Calu3 (cell line): ENCODE measurements at regions not wholly inside any gene's neighbourhood (a gene's known extent, or its start where the extent isn't known, plus 50 kb on each side); places are given as distances from the start of the nearest gene placed in this dataset.
"Not testable (repeated sequence)": the region's sequence is repeated elsewhere in the genome, so short reads cannot be mapped to it uniquely, and the experiment has no call there.

Experiments
- BruUV-seq: library from RNA; stranded (reverse); fragments of 400-500 nt; replicated peaks from 2 replicates; lab custom pipeline; 2021; lab: Mats Ljungman, UMichigan
- CTCF ChIA-PET: fragments of 300-600 bp; sonication (Branson Sonifier 250); formaldehyde crosslinking; loops from one replicate; lab custom pipeline; 2022; ENCODE audit warnings: antibody characterized with exemption; lab: Charles Lee
- DNase-seq: peaks from one replicate; pipeline ENCODE4 v3.0.0; 2022
- H3K27ac Mint-ChIP-seq: one replicate; pipeline ENCODE4 v1.8.0; 2022; ENCODE audit warnings: mixed read lengths; ENCODE audit not compliant: unreplicated experiment
- H3K27me3 Mint-ChIP-seq: one replicate; pipeline ENCODE4 v1.8.0; 2022; ENCODE audit warnings: mixed read lengths; ENCODE audit not compliant: unreplicated experiment
- H3K36me3 Mint-ChIP-seq: one replicate; pipeline ENCODE4 v1.8.0; 2022; ENCODE audit warnings: mild to moderate bottlenecking, moderate library complexity, mixed read lengths; ENCODE audit not compliant: insufficient read depth, unreplicated experiment
- H3K4me1 Mint-ChIP-seq: one replicate; pipeline ENCODE4 v1.8.0; 2022; ENCODE audit warnings: mild to moderate bottlenecking, low read depth, mixed read lengths; ENCODE audit not compliant: unreplicated experiment
- H3K4me3 Mint-ChIP-seq: one replicate; pipeline ENCODE4 v1.8.0; 2022; ENCODE audit warnings: mild to moderate bottlenecking, low read depth, moderate library complexity, mixed read lengths; ENCODE audit not compliant: unreplicated experiment
- H3K9me3 Mint-ChIP-seq: one replicate; pipeline ENCODE4 v1.8.0; 2022; ENCODE audit warnings: low read depth, mixed read lengths; ENCODE audit not compliant: unreplicated experiment
- CTCF ChIP-seq: fragments of 200-600 bp; IDR thresholded peaks from one replicate; pipeline ENCODE4 v1.8.0; 2022; ENCODE audit warnings: antibody characterized with exemption; ENCODE audit not compliant: unreplicated experiment
- intact Hi-C: fragments of 100-400 bp; cut with micrococcal nuclease; formaldehyde crosslinking; loops from one replicate; pipeline ENCODE4 v1.10.0; 2022; ENCODE audit not compliant: unreplicated experiment

DNA sequence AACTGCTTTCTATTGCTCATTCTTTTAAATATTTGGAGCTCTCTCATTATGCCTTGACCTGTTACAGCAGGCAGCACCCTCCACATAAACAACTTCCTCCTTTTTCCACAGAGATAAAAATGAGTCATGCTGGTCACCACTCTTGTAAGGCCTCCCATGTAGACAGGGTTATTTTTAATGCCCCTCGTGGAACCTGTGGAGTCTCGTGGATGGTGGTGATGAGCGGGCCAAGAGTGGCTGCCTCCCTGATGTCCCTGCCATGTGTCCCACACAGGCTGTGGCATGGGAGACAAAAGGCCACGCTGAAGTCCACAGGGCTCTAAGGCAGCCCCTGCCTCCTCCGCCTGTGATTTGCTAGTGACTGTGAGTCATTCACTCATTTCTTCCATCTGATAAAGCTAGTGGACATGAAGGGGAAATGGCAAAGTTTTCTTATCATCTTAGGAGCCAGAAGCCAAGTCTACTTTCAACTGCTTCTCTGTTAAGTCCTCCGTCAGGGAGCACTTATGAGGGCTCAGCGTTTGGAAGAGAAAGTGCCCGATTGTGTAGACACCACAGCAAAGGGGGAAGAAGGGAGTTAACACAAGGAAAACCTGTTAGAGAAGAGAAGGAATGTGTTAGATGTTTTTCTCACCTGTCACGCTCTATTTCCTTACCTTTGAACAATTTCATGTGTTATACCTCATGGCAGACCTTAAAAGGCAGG lies 121.6 kb upstream of the FAT1 start:
- no TSS peak for BruUV-seq
- H3K27ac Mint-ChIP-seq = peak overlapping the region; percentile 93
- H3K9me3 Mint-ChIP-seq = no peaks in the 10 kb centered on the region
- no peaks in the 10 kb centered on the region for H3K27me3 Mint-ChIP-seq
- CTCF ChIA-PET = interaction anchor here (0.7 to 2.0 kb wide), 2 partner anchors 101 to 121 kb away, joined by 3 to 4 read pairs; partner anchors contain the start of gene FAT1
- peak overlapping the region; percentile 65 for H3K4me3 Mint-ChIP-seq
- no peak for TF ChIP-seq CTCF
- peak; percentile 38 for DNase-seq
- intact Hi-C loops = loop anchor here (2.0 kb wide), 3 partner anchors 80 to 116 kb away; no protein-coding TSS in a partner anchor
- peaks cover 20% of the 10 kb centered on the region for H3K36me3 Mint-ChIP-seq
- H3K4me1 Mint-ChIP-seq = peaks cover 9% of the 10 kb centered on the region

DNA sequence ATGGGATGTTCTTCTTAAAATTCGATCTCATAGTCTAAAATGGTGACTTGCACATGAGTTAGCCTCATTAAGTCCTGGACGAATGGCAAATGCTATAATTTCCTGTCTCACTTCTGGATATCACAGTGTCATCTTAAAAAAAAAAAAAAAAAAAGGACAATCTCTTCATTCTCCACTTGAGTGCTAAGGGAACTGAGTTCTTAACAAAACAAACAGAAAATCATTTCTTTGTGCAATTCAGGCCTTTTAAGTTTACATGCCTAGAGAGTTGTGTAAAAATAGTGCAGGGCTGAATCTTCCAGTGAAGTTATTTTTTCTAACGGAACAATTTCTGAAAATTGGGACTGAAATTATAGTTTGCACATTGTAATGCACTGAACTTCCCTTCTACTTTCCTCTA lies 122.8 kb upstream of the FAT1 start:
- no peak overlapping the region for H3K4me3 Mint-ChIP-seq
- no peak overlapping the region for H3K27ac Mint-ChIP-seq
- no peaks in the 10 kb centered on the region for H3K27me3 Mint-ChIP-seq
- BruUV-seq = no TSS peak
- H3K4me1 Mint-ChIP-seq = peaks cover 9% of the 10 kb centered on the region
- CTCF ChIA-PET = no interaction called here
- no peaks in the 10 kb centered on the region for H3K9me3 Mint-ChIP-seq
- no peak for DNase-seq
- peaks cover 12% of the 10 kb centered on the region for H3K36me3 Mint-ChIP-seq
- TF ChIP-seq CTCF = no peak
- intact Hi-C loops = no loop called here

- DNase-seq, CTCF ChIA-PET, intact Hi-C loops, H3K27ac Mint-ChIP-seq, H3K4me3 Mint-ChIP-seq, BruUV-seq, H3K9me3 Mint-ChIP-seq, H3K27me3 Mint-ChIP-seq, H3K4me1 Mint-ChIP-seq: not testable (repeated sequence)
- peaks cover 12% of the 10 kb centered on the region for H3K36me3 Mint-ChIP-seq
Observed at GRCh38 chr4:186847429-186848131, 123.9 kb upstream of the FAT1 start.

DNA sequence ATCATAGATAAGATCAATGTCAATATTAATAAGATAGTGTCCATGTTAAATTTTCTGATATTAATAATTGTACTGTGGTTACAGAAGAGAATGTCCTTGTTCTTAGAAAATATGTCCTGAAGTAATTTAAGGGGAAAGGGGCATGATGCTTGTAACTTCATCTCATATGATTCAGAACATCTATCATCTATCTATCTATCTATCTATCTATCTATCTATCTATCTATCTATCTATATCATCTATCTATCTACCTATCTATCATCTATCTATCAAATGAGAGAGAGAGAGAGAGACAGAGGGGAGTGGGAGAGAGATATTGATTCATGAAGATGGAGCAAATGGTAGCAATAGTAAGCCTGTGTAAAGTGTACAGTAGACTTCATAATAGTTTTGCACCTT lies 124.8 kb upstream of the FAT1 start:
- no peak overlapping the region for H3K4me3 Mint-ChIP-seq
- H3K9me3 Mint-ChIP-seq = no peaks in the 10 kb centered on the region
- BruUV-seq = no TSS peak
- H3K36me3 Mint-ChIP-seq = peaks cover 7% of the 10 kb centered on the region
- CTCF ChIA-PET = no interaction called here
- no peak overlapping the region for H3K27ac Mint-ChIP-seq
- DNase-seq = no peak
- H3K4me1 Mint-ChIP-seq = peaks cover 9% of the 10 kb centered on the region
- TF ChIP-seq CTCF = no peak
- H3K27me3 Mint-ChIP-seq = no peaks in the 10 kb centered on the region
- intact Hi-C loops = no loop called here
